Spleen (tissue), 11 donors: ENCODE measurements at regions not wholly inside any gene's neighbourhood (a gene's known extent, or its start where the extent isn't known, plus 50 kb on each side); places are given as distances from the start of the nearest gene placed in this dataset.

Source experiments
- DNase-seq: peaks from one replicate; pipeline ENCODE4 v3.0.0-alpha.2; 2020
- H3K27ac ChIP-seq, 8 donors: fragments of 200-600 bp; sonication (generic) in 7 of 8; 1 replicate in 4 of 8; 2 replicates in 4 of 8; pipeline versions ENCODE4 v1.5.0 to v1.8.0; 2016 to 2021; ENCODE audit warnings: inconsistent platforms in 4 of 8, mild to moderate bottlenecking in 4 of 8, moderate library complexity in 1 of 8
- H3K27me3 ChIP-seq, 7 donors: fragments of 200-600 bp; sonication (generic) in 6 of 7; replicated peaks in 1 of 7; 1 replicate in 4 of 7; 2 replicates in 3 of 7; pipeline versions ENCODE4 v1.5.0 to v1.8.0; 2016 to 2021; ENCODE audit warnings: inconsistent platforms in 3 of 7, mild to moderate bottlenecking in 1 of 7
- H3K36me3 ChIP-seq, 6 donors: fragments of 200-600 bp; sonication (generic) in 5 of 6; 1 replicate in 4 of 6; 2 replicates in 2 of 6; pipeline versions ENCODE4 v1.5.0 to v1.8.0; 2016 to 2021; ENCODE audit warnings: inconsistent platforms in 2 of 6
- H3K4me1 ChIP-seq, 6 donors: fragments of 200-600 bp; sonication (generic) in 5 of 6; 1 replicate in 3 of 6; 2 replicates in 3 of 6; pipeline versions ENCODE4 v1.5.0 to v1.8.0; 2016 to 2021; ENCODE audit warnings: inconsistent platforms in 3 of 6
- H3K4me3 ChIP-seq, 8 donors: fragments of 200-600 bp; sonication (generic) in 7 of 8; 1 replicate in 4 of 8; 2 replicates in 4 of 8; pipeline versions ENCODE4 v1.5.0 to v1.8.0; 2016 to 2021; ENCODE audit warnings: inconsistent platforms in 4 of 8, mild to moderate bottlenecking in 4 of 8, moderate library complexity in 2 of 8
- H3K9me3 ChIP-seq, 8 donors: fragments of 200-600 bp; sonication (generic) in 7 of 8; 1 replicate in 4 of 8; 2 replicates in 4 of 8; pipeline versions ENCODE4 v1.5.0 to v1.8.0; 2016 to 2021; ENCODE audit warnings: inconsistent platforms in 4 of 8
- POLR2A ChIP-seq, 3 donors: fragments of 450-650 bp; IDR thresholded peaks; one replicate each; pipeline ENCODE4 v1.5.1; 2017; ENCODE audit warnings: antibody characterized with exemption in 3 of 3, mild to moderate bottlenecking in 1 of 3
- POLR2AphosphoS5 ChIP-seq, 3 donors: sonication (generic); formaldehyde crosslinking; IDR thresholded peaks; one replicate each; pipeline ENCODE4 v1.5.1; 2017; ENCODE audit warnings: antibody characterized with exemption in 3 of 3
- WGBS, 5 donors: extraction: QIAGEN DNeasy Blood & Tissue Kit in 3 of 5; methylation state at CpG; one replicate each; pipeline versions ENCODE4 v1.1.5 to v1.1.7; 2013 to 2018; 5-methylcytosine and 5-hydroxymethylcytosine counted together
- intact Hi-C: fragments of 100-400 bp; cut with DNase I; formaldehyde crosslinking; loops from one replicate; pipeline ENCODE4 v1.15.0; 2023; ENCODE audit warnings: low total_unique reads
- TF ChIP-seq, protein P1 (sequence below), 11 experiments: fragments of 200-600 bp in 7 of 11; fragments of 450-650 bp in 4 of 11; sonication (generic) in 4 of 11; IDR thresholded peaks in 8 of 11; conservative IDR thresholded peaks in 3 of 11; 1 replicate in 7 of 11; 2 replicates in 4 of 11; pipeline versions ENCODE4 v1.4.0 to v1.8.0; 2016 to 2021; ENCODE audit warnings: antibody characterized with exemption in 11 of 11, inconsistent platforms in 4 of 11, mild to moderate bottlenecking in 1 of 11
- donor health status: healthy with polysubstance abuse.
- donor health status: DM: no; HTN: no; CAD: no; lungs with moderate emphysema.
- donor health status: DM: no; HTN: no; CAD: no.
- donor health status: Bipolar disorder and iron deficiency.
- donor health status: healthy.
- donor health status: DM: no; HTN: no; CAD: no.
- donor health status: DM: yes; HTN: yes; CAD: no.

DNA sequence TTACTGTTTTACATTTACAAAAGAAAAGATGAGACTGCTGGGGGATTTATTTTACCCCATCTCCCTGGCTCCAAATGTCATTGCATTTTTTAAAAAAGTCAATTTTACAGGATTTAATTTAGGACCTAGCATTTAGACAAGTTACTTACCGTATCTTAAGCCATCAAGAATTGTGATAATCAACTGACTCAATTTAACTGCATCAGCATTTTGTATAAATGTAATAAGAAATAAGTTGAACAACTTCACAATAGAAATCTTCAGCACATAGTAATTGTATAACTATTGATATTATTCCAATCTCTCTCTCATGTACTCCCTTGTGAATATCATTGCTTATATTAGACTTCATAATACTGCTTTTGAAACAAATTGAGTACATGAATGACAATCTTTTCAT is 907.5 kb upstream of the SLC10A2 start:
- Histone ChIP-seq H3K9me3 (peaks cover 0 to 6% (median 0%) of the 10 kb centered on the region in 8 donors), H3K27ac (no peak overlapping the region), H3K27me3 (no peaks in the 10 kb centered on the region), H3K4me3 (no peak overlapping the region), H3K36me3 (no peaks in the 10 kb centered on the region), H3K4me1 (no peaks in the 10 kb centered on the region)
- DNase-seq, result no peak
- WGBS, 5 donors, result 72 to 86% (median 85%) methylated on average over 1 of the region's 1 CpG
- intact Hi-C loops, result no loop called here
- no peak for TF ChIP-seq POLR2A (IDR thresholded peaks at IDR 0.05)
- TF ChIP-seq, protein P1, sequence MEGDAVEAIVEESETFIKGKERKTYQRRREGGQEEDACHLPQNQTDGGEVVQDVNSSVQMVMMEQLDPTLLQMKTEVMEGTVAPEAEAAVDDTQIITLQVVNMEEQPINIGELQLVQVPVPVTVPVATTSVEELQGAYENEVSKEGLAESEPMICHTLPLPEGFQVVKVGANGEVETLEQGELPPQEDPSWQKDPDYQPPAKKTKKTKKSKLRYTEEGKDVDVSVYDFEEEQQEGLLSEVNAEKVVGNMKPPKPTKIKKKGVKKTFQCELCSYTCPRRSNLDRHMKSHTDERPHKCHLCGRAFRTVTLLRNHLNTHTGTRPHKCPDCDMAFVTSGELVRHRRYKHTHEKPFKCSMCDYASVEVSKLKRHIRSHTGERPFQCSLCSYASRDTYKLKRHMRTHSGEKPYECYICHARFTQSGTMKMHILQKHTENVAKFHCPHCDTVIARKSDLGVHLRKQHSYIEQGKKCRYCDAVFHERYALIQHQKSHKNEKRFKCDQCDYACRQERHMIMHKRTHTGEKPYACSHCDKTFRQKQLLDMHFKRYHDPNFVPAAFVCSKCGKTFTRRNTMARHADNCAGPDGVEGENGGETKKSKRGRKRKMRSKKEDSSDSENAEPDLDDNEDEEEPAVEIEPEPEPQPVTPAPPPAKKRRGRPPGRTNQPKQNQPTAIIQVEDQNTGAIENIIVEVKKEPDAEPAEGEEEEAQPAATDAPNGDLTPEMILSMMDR (IDR thresholded peaks at IDR 0.05 in 8 of 11, conservative IDR thresholded peaks at IDR 0.05 in 3 of 11), result no peak
- TF ChIP-seq POLR2AphosphoS5 (IDR thresholded peaks at IDR 0.05), result no peak

DNA sequence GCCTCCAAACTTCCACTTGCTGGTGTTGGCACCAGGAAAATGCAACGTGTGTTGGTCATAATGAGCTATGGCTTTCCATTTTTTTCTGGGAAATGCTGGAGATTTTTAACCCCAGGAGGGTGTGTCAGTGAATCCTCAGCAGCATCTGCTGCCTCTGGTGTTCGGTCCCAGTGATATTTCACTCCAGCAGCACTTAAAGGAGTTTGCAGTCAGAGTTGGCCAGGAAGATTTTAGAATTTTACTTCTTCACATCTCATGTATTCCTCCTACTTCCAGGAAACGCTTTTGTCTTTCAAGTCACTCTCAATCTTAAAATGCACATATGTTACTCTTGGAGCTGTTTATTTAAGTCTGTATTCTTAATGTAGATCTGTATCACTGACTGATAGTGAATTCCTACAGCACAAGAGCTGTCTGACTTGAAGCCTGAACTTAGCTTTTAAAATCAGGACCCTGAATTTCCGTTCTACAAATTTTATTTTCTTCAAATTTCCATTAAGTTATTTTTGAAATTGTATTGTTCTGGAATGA is 903.4 kb upstream of the SLC10A2 start:
- Histone ChIP-seq H3K27ac (no peak overlapping the region), H3K27me3 (no peaks in the 10 kb centered on the region), H3K4me3 (no peak overlapping the region), H3K36me3 (no peaks in the 10 kb centered on the region), H3K9me3 (peaks cover 0 to 8% (median 0%) of the 10 kb centered on the region in 8 donors), H3K4me1 (no peaks in the 10 kb centered on the region)
- intact Hi-C loops, result no loop called here
- 70 to 87% (median 77%) methylated on average over 4 of the region's 4 CpGs for WGBS, 5 donors
- DNase-seq, result no peak
- TF ChIP-seq POLR2A (IDR thresholded peaks at IDR 0.05) (no peak), POLR2AphosphoS5 (IDR thresholded peaks at IDR 0.05) (no peak)
- TF ChIP-seq, protein P1 (IDR thresholded peaks at IDR 0.05 in 8 of 11, conservative IDR thresholded peaks at IDR 0.05 in 3 of 11), result no peak

DNA sequence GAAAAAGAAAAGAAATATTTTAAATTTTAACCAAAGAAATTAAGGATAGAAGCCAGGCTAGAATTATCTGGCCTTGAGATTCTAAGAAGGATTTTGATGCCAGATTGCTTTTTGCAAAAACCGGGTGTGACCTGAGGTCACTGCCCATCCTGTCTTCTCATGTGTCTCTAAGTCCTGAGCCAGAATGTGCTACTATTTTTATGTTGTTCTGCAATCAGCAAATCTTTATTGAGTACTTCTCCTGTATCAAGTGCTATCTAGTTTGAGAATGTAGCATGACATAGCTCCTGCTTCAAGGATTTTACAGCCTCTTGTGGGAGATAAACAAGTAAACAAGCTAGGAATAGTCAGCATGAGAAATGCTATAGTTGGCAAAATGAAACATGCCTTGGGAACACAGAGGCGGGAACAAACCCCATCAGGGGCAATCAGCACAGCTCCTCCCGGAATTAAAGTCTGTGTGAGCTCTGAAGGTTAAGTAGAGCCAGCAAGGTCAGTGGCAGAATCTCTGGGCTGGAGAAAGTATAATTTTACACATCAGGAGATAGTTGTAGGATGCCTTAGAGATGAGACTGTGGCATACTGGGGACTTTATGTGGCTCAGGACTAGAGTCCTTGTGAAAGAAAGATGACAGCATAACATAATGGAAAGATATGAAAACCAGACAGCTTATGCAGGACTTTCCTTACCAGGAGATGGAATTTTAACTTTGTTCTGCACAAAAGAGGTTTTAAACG is 899.5 kb upstream of the SLC10A2 start:
- peaks cover 0 to 6% (median 0%) of the 10 kb centered on the region in 8 donors for H3K9me3 ChIP-seq
- 53 to 73% (median 62%) methylated on average over 4 of the region's 4 CpGs for WGBS, 5 donors
- no peaks in the 10 kb centered on the region for H3K27me3 ChIP-seq
- H3K27ac ChIP-seq, result no peak overlapping the region
- DNase-seq, result no peak
- intact Hi-C loops, result no loop called here
- no peaks in the 10 kb centered on the region for H3K4me1 ChIP-seq
- no peak overlapping the region for H3K4me3 ChIP-seq
- no peak for TF ChIP-seq POLR2A (IDR thresholded peaks at IDR 0.05)
- no peak for TF ChIP-seq POLR2AphosphoS5 (IDR thresholded peaks at IDR 0.05)
- no peaks in the 10 kb centered on the region for H3K36me3 ChIP-seq

DNA sequence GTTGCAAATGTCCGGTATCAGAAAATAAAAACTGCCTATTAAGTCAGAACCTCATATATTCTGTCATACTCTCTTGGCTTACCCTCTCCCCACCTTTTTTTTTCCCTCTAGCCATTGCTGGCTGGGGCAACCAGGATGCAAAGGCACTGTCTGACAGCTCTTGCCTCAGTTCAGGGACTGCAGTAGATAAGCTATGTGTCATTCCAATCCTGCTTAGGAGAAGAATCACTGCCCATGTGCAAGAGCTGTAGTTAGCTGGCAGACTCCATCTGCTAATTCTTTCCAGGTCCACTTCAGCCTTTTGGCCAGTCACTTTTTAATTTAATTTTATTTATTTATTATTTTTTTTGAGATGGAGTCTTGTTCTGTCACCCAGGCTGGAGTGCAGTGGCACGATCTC is 895.6 kb upstream of the SLC10A2 start:
- no peaks in the 10 kb centered on the region for H3K36me3 ChIP-seq
- no peak overlapping the region for H3K4me3 ChIP-seq
- H3K9me3 ChIP-seq, result no peaks in the 10 kb centered on the region
- no peaks in the 10 kb centered on the region for H3K4me1 ChIP-seq
- no peak overlapping the region for H3K27ac ChIP-seq
- 87 to 99% (median 91%) methylated on average over 2 of the region's 2 CpGs for WGBS, 5 donors
- TF ChIP-seq, protein P1 (IDR thresholded peaks at IDR 0.05 in 8 of 11, conservative IDR thresholded peaks at IDR 0.05 in 3 of 11), result no peak
- no peak for TF ChIP-seq POLR2A (IDR thresholded peaks at IDR 0.05)
- TF ChIP-seq POLR2AphosphoS5 (IDR thresholded peaks at IDR 0.05), result no peak
- DNase-seq, result no peak
- intact Hi-C loops, result no loop called here
- no peaks in the 10 kb centered on the region for H3K27me3 ChIP-seq
